Peyer's patch (tissue), 4 donors: ENCODE measurements at regions not wholly inside any gene's neighbourhood (a gene's known extent, or its start where the extent isn't known, plus 50 kb on each side); places are given as distances from the start of the nearest gene placed in this dataset.

Experiments
- CTCF ChIP-seq, 6 experiments: fragments of 450-650 bp in 4 of 6; fragments of 200-600 bp in 2 of 6; sonication (generic) in 1 of 6; IDR thresholded peaks; one replicate each; pipeline ENCODE4 v1.5.1; 2017 to 2019; ENCODE audit warnings: antibody characterized with exemption in 6 of 6, mild to moderate bottlenecking in 3 of 6, moderate library complexity in 1 of 6
- POLR2A ChIP-seq, 2 donors: fragments of 450-650 bp; IDR thresholded peaks; one replicate each; pipeline ENCODE4 v1.5.1; 2017; ENCODE audit warnings: antibody characterized with exemption in 2 of 2, mild to moderate bottlenecking in 2 of 2, moderate library complexity in 2 of 2

- no peak for TF ChIP-seq CTCF (IDR thresholded peaks at IDR 0.05)
- TF ChIP-seq POLR2A (IDR thresholded peaks at IDR 0.05): no peak
These were observed 200.7 kb upstream of the ZMIZ1 start for GRCh38 chr10:78868048-78868447.
